WERI-Rb-1 (cell line): ENCODE measurements at regions not wholly inside any gene's neighbourhood (a gene's known extent, or its start where the extent isn't known, plus 50 kb on each side); places are given as distances from the start of the nearest gene placed in this dataset.
"Not testable (repeated sequence)": the region's sequence is repeated elsewhere in the genome, so short reads cannot be mapped to it uniquely, and the experiment has no call there.

Experiments
- DNase-seq: peaks from one replicate; pipeline ENCODE4 v3.0.0-alpha.2; 2020
- H3K27ac ChIP-seq: fragments of 250-450 bp; sonication (Bioruptor Pico); 2 replicates; pipeline ENCODE4 v1.5.1; 2020; ENCODE audit warnings: mild to moderate bottlenecking, moderate library complexity
- H3K27me3 ChIP-seq: fragments of 250-450 bp; sonication (Bioruptor Pico); 2 replicates; pipeline ENCODE4 v1.5.1; 2021; ENCODE audit warnings: mild to moderate bottlenecking, low read depth, moderate library complexity; ENCODE audit not compliant: insufficient read depth, severe bottlenecking
- H3K36me3 ChIP-seq: fragments of 250-450 bp; sonication (Bioruptor Pico); 2 replicates; pipeline ENCODE4 v1.5.1; 2020; ENCODE audit warnings: mild to moderate bottlenecking, moderate library complexity
- H3K4me3 ChIP-seq: 2 replicates; pipeline ENCODE4 v1.5.1; 2011; ENCODE audit warnings: low read depth, mild to moderate bottlenecking, control low read depth, low read length
- H3K9me3 ChIP-seq: fragments of 250-450 bp; sonication (Bioruptor Pico); 2 replicates; pipeline ENCODE4 v1.5.1; 2021; ENCODE audit warnings: mild to moderate bottlenecking, moderate library complexity; ENCODE audit not compliant: severe bottlenecking
- TF ChIP-seq, protein P1 (sequence below): IDR thresholded peaks from 2 replicates; pipeline ENCODE4 v1.5.1; 2011; ENCODE audit warnings: low read depth, mild to moderate bottlenecking, control low read depth, inconsistent platforms, low read length

- DNase-seq, result no peak
- Histone ChIP-seq H3K27ac (no peak overlapping the region), H3K36me3 (no peaks in the 10 kb centered on the region), H3K4me3 (no peak overlapping the region), H3K9me3 (no peaks in the 10 kb centered on the region), H3K27me3 (no peaks in the 10 kb centered on the region)
- TF ChIP-seq, protein P1, sequence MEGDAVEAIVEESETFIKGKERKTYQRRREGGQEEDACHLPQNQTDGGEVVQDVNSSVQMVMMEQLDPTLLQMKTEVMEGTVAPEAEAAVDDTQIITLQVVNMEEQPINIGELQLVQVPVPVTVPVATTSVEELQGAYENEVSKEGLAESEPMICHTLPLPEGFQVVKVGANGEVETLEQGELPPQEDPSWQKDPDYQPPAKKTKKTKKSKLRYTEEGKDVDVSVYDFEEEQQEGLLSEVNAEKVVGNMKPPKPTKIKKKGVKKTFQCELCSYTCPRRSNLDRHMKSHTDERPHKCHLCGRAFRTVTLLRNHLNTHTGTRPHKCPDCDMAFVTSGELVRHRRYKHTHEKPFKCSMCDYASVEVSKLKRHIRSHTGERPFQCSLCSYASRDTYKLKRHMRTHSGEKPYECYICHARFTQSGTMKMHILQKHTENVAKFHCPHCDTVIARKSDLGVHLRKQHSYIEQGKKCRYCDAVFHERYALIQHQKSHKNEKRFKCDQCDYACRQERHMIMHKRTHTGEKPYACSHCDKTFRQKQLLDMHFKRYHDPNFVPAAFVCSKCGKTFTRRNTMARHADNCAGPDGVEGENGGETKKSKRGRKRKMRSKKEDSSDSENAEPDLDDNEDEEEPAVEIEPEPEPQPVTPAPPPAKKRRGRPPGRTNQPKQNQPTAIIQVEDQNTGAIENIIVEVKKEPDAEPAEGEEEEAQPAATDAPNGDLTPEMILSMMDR, result no peak
These were observed 172.8 kb upstream of the HES1 start for GRCh38 chr3:193962986-193963685.

- H3K27ac ChIP-seq, result no peak overlapping the region
- no peak overlapping the region for H3K4me3 ChIP-seq
- no peak for DNase-seq
- no peaks in the 10 kb centered on the region for H3K27me3 ChIP-seq
- no peaks in the 10 kb centered on the region for H3K9me3 ChIP-seq
- H3K36me3 ChIP-seq, result no peaks in the 10 kb centered on the region
- TF ChIP-seq, protein P1, result no peak
These were observed 172.0 kb upstream of the HES1 start for GRCh38 chr3:193963808-193964516.

DNA sequence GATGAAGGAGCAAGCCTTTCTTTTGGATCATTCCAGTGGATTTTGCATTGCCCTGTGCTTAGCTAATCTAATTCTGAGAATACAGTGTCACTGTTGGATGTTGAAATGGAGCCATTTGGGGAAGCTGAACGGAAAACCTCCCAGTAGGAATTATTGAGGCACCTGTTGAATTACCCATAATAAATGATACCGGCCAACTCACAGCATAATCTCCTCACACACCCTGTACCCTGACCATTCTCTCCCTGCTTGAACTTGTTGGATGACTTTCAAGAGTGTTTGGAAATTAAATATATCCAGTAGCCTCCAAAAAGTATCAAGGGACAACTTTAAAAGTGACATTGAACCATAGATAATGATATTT lies 171.4 kb upstream of the HES1 start:
- TF ChIP-seq, protein P1, result no peak
- no peak overlapping the region for H3K4me3 ChIP-seq

GRCh38 chr3:193968380-193968974 lies 167.5 kb upstream of the HES1 start:
- no peak for DNase-seq
- TF ChIP-seq, protein P1, result no peak

More for the DNA sequence above, 171.4 kb upstream of the HES1 start:
- DNase-seq, result no peak
- Histone ChIP-seq H3K27ac (no peak overlapping the region), H3K36me3 (no peaks in the 10 kb centered on the region), H3K27me3 (no peaks in the 10 kb centered on the region), H3K9me3 (no peaks in the 10 kb centered on the region)

GRCh38 chr3:193970131-193970772 lies 165.7 kb upstream of the HES1 start:
- DNase-seq, result peak; percentile 39
- not testable (repeated sequence) for H3K27me3 ChIP-seq, H3K27ac ChIP-seq, H3K9me3 ChIP-seq, H3K4me3 ChIP-seq, H3K36me3 ChIP-seq
- TF ChIP-seq, protein P1, result peak; percentile 42

More at GRCh38 chr3:193968380-193968974, 167.5 kb upstream of the HES1 start:
- Histone ChIP-seq H3K4me3 (no peak overlapping the region), H3K27me3 (no peaks in the 10 kb centered on the region), H3K9me3 (no peaks in the 10 kb centered on the region), H3K36me3 (no peaks in the 10 kb centered on the region), H3K27ac (no peak overlapping the region)
